ENCODE measurements at regions not wholly inside any gene's neighbourhood (a gene's known extent, or its start where the extent isn't known, plus 50 kb on each side); places are given as distances from the start of the nearest gene placed in this dataset.

- no peaks in the 10 kb centered on the region for H3K27me3 ChIP-seq
- H3K79me2 ChIP-seq (ENCODE audit: low read depth) = no peaks in the 10 kb centered on the region
- H3K4me3 ChIP-seq = no peak overlapping the region
- no peaks in the 10 kb centered on the region for H3K9me3 ChIP-seq (ENCODE audit: low read depth)
- Mint-ChIP-seq H3K27me3 (ENCODE audit: insufficient read depth, low read depth) (peaks cover 4% of the 10 kb centered on the region), H3K9me3 (no peaks in the 10 kb centered on the region), H3K36me3 (no peaks in the 10 kb centered on the region), H3K4me3 (no peak overlapping the region), H3K4me1 (peaks cover 26% of the 10 kb centered on the region), H3K27ac (peak overlapping the region; percentile 44)
- no peak overlapping the region for H3K9ac ChIP-seq
- no peaks in the 10 kb centered on the region for H3K36me3 ChIP-seq
- H4K20me1 ChIP-seq (ENCODE audit: low read depth) = no peaks in the 10 kb centered on the region
- TF ChIP-seq EZH2 (IDR thresholded peaks at IDR 0.05) (no peak), EZH2phosphoT487 (IDR thresholded peaks at IDR 0.05) (no peak), CTCF (IDR thresholded peaks at IDR 0.05) (no peak)
- H3F3A ChIP-seq (ENCODE audit: low read depth) = no peaks in the 10 kb centered on the region
- H2AFZ ChIP-seq (replicated peaks) = no peak overlapping the region
- no peak overlapping the region for H3K27ac ChIP-seq
- peaks cover 3% of the 10 kb centered on the region for H3K4me1 ChIP-seq
- no peak overlapping the region for H3K4me2 ChIP-seq
- DNase-seq (ENCODE audit: low spot score) = no peak
These were observed 186.7 kb upstream of the VASH1 start for GRCh38 chr14:76574416-76575095.

DNA sequence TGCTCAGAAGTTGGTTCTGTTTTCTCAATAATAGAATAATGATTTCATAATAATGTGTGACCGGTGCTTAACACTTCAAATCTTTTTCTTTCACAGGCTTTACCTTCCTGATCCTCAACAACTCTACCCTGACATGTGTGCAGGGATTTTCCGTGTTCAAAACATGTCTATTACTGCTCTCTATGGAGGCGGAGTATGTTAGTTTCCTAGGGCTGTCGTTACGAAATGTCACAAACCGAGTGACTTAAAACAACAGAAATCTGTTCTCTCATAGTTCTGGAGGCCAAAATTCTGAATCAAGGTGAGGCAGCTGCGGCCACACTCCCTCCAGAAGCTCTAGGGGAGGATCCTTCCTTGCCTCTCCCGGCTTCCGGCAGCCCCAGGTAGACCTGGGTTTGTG, 186.2 kb upstream of the VASH1 start:
- Histone ChIP-seq H3K36me3 (no peaks in the 10 kb centered on the region), H3K27me3 (no peaks in the 10 kb centered on the region), H3K9ac (no peak overlapping the region), H3K4me2 (no peak overlapping the region), H3K79me2 (ENCODE audit: low read depth) (no peaks in the 10 kb centered on the region), H3F3A (ENCODE audit: low read depth) (no peaks in the 10 kb centered on the region), H3K4me3 (no peak overlapping the region), H3K27ac (no peak overlapping the region), H2AFZ (replicated peaks) (no peak overlapping the region), H3K4me1 (peaks cover 3% of the 10 kb centered on the region), H3K9me3 (ENCODE audit: low read depth) (no peaks in the 10 kb centered on the region), H4K20me1 (ENCODE audit: low read depth) (no peaks in the 10 kb centered on the region)
- Mint-ChIP-seq H3K27ac (peak overlapping the region; percentile 44), H3K27me3 (ENCODE audit: insufficient read depth, low read depth) (peaks cover 7% of the 10 kb centered on the region), H3K4me1 (peaks cover 26% of the 10 kb centered on the region), H3K4me3 (no peak overlapping the region), H3K9me3 (no peaks in the 10 kb centered on the region), H3K36me3 (no peaks in the 10 kb centered on the region)
- TF ChIP-seq CTCF (IDR thresholded peaks at IDR 0.05) = no peak
- TF ChIP-seq EZH2phosphoT487 (IDR thresholded peaks at IDR 0.05) = no peak
- no peak for TF ChIP-seq EZH2 (IDR thresholded peaks at IDR 0.05)
- no peak for DNase-seq (ENCODE audit: low spot score)

DNA sequence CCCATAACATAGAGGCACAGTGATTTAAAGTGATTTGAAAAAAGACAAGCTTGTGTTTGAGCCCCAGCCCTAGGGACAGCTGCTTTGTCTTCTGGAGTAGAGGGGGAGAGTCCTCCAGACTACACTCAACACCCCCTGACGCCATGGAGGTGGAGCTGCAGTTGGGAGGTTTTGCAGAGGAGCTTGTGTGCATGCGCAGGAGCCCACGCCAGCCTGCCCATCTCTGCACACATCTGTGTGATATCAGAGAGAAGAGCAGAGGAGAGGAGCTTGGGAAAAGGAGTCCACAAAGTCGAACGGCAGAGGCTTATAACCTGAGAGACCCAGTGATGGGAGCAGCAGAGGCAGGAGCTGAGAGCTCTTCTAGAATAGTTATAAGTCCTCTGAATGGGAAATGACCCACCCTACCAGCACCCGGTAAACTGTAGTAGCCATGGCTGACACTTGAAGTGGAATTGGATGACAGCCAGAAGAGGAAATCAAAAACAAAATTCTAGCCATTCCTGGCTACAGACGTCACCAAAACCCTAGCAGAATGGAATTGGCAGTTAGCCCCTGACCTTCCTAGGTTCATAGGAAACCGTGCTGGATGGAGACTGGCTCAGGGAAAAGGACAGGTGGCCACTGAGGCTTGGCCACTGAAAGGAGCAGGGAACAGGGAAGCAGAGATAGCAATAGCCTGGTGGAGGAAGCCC, 185.1 kb upstream of the VASH1 start:
- Histone ChIP-seq H3K9me3 (ENCODE audit: low read depth) (no peaks in the 10 kb centered on the region), H3K4me2 (no peak overlapping the region), H3K27ac (no peak overlapping the region), H3K9ac (no peak overlapping the region), H3K79me2 (ENCODE audit: low read depth) (no peaks in the 10 kb centered on the region), H3K4me3 (no peak overlapping the region), H3F3A (ENCODE audit: low read depth) (no peaks in the 10 kb centered on the region), H3K27me3 (no peaks in the 10 kb centered on the region), H4K20me1 (ENCODE audit: low read depth) (no peaks in the 10 kb centered on the region), H3K36me3 (no peaks in the 10 kb centered on the region), H2AFZ (replicated peaks) (no peak overlapping the region), H3K4me1 (peaks cover 3% of the 10 kb centered on the region)
- Mint-ChIP-seq H3K27ac (no peak overlapping the region), H3K4me3 (no peak overlapping the region), H3K36me3 (no peaks in the 10 kb centered on the region), H3K4me1 (peaks cover 25% of the 10 kb centered on the region), H3K27me3 (ENCODE audit: insufficient read depth, low read depth) (peaks cover 7% of the 10 kb centered on the region), H3K9me3 (no peaks in the 10 kb centered on the region)
- DNase-seq (ENCODE audit: low spot score) = no peak
- no peak for TF ChIP-seq CTCF (IDR thresholded peaks at IDR 0.05)
- TF ChIP-seq EZH2 (IDR thresholded peaks at IDR 0.05) = no peak
- no peak for TF ChIP-seq EZH2phosphoT487 (IDR thresholded peaks at IDR 0.05)
